Stimulated activated CD4-positive, alpha-beta T cell treated with anti-CD3 and anti-CD28 coated beads, Interleukin-4, amount 100 ng/mL, for 1 hour (primary cell): ENCODE measurements at regions not wholly inside any gene's neighbourhood (a gene's known extent, or its start where the extent isn't known, plus 50 kb on each side); places are given as distances from the start of the nearest gene placed in this dataset.

Source experiments
- DNase-seq: peaks from one replicate; pipeline ENCODE4 v3.0.0-alpha.2; 2020

- no peak for DNase-seq
These were observed 53.4 kb upstream of the PRKACB start for GRCh38 chr1:84090447-84091245.

GRCh38 chr1:84089867-84090266 lies 54.2 kb upstream of the PRKACB start:
- DNase-seq: no peak

- DNase-seq: no peak
These were observed 54.6 kb upstream of the PRKACB start for GRCh38 chr1:84089465-84089864.

- DNase-seq: no peak
These were observed 57.5 kb upstream of the PRKACB start for GRCh38 chr1:84086616-84087015.

- no peak for DNase-seq
These were observed 57.9 kb upstream of the PRKACB start for GRCh38 chr1:84086189-84086588.

- DNase-seq: no peak
These were observed 60.8 kb upstream of the PRKACB start for GRCh38 chr1:84083307-84083706.

GRCh38 chr1:84078842-84079202 lies 65.2 kb upstream of the PRKACB start:
- no peak for DNase-seq

- DNase-seq: peak; percentile 26
These were observed 65.8 kb upstream of the PRKACB start for GRCh38 chr1:84078108-84078841.

- DNase-seq: peak; percentile 73
These were observed 66.5 kb upstream of the PRKACB start for GRCh38 chr1:84077476-84078107.

GRCh38 chr1:84073266-84073665 lies 70.8 kb upstream of the PRKACB start:
- DNase-seq: no peak

- no peak for DNase-seq
These were observed 70.4 kb upstream of the TTLL7 start for GRCh38 chr1:84069236-84069845.

GRCh38 chr1:84062496-84062895 lies 63.6 kb upstream of the TTLL7 start:
- no peak for DNase-seq

- DNase-seq: no peak
These were observed 62.4 kb upstream of the TTLL7 start for GRCh38 chr1:84061336-84061735.

- DNase-seq: no peak
These were observed 61.8 kb upstream of the TTLL7 start for GRCh38 chr1:84060781-84061180.

- DNase-seq: no peak
These were observed 49.9 kb upstream of the TTLL7 start for GRCh38 chr1:84048820-84049219.
